HG03469 (cell line): ENCODE measurements at regions not wholly inside any gene's neighbourhood (a gene's known extent, or its start where the extent isn't known, plus 50 kb on each side); places are given as distances from the start of the nearest gene placed in this dataset.
A peak's percentile ranks its signal among the peaks of the same experiment; 100 is the strongest.

Experiments used
- ATAC-seq: cut with Tn5 transposase; IDR thresholded peaks from one replicate; pipeline ENCODE4 v1.9.1; 2021; ENCODE audit warnings: mild to moderate bottlenecking, moderate library complexity, moderate number of reproducible peaks; ENCODE audit not compliant: unreplicated experiment

DNA sequence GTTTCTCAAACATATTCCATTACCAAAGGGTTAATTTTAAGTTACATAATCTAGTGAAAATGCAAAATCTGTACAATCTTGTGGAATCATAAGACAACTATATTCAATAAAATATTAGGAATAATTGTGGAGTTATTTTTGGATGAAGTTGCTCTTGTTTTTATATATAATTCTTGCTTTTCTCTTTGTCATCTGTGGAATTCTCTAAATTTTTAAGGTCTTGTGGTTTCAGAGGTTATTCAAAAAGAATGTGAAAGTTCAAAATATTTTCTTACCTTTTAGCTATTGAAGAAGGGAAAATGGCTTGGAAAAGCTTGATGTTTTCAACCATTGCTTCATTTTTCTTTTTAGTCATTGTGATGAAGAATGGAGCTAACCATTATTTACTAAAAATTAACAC lies 552.1 kb downstream of the TFEC start:
- ATAC-seq = no peak

DNA sequence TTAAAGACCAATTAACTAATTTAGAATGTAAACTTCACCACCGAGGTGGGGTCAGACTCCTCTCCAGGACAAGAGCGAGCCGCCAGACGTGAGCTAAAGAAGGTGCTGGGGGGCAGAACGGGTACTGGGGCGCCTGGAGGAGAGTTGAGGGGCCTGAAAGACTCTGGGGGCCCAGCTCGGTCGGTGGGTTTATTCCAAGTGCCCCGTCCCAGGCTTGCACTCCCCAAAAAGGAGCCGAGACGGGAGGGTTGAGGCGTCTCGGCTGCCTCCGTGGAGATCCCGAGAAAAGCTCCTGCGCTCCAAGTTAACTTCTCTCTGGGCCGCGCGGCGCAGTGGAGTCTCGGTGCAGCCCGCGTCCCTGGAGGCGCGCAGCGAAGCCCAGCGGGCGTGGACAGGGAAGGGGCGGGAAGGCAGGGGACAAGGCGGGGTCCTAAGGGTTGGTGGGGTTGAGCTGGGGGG lies 553.3 kb downstream of the TFEC start:
- ATAC-seq = no peak

DNA sequence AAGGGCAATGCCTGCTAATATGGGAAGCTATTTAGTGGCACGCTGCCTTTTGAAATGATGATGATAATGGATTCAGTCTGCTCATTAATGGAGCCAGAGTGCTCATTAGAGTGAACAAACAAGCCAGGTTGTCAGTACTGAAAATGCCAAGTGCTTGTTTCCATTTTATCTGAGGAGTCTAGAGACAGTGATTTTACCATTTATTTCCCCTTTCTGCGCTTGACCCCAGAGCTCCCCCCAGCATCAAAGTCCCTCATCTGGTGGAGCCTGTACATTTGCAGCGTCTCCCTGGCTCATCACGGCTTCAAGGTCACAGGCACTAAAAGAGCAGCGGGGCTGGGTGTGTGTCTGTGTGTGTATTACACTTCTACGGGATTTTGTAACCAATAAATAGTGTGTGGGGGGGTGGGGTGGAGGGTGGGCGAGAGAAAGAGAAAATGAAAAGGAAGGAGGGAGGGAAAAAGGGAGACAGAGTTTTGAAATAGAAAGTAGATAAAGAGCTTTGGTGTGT lies 553.8 kb downstream of the TFEC start:
- no peak for ATAC-seq

DNA sequence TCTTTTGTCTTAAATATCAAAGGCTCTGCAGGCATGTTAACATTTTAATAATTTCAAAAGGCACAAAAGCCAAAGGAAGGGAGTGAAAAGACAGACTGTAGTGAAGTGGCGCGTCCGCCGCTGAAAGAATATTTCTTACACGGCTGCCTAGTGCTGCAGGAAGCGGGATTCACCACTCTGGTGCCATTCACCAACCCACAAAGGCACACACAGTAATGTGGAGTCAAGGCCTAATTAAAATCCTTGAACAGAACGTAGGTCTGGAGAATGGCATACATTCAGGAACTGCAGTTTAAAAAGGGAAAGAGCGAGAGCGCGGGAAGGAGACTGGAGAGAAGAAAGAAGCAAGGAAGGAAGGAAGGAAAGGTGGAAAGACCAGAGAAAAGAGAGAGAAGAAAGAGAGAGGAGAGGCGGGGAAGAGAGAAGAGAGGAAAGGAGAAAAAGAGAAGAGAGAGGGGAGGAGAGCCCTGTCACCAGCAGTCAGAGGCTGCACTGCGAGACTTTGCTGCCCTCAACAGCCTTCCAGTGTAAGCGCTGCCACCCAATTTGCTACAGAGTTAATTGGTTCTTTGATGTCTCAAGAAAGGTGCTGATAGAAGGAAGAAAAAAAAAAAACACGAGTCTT lies 554.0 kb downstream of the MDFIC start:
- no peak for ATAC-seq

DNA sequence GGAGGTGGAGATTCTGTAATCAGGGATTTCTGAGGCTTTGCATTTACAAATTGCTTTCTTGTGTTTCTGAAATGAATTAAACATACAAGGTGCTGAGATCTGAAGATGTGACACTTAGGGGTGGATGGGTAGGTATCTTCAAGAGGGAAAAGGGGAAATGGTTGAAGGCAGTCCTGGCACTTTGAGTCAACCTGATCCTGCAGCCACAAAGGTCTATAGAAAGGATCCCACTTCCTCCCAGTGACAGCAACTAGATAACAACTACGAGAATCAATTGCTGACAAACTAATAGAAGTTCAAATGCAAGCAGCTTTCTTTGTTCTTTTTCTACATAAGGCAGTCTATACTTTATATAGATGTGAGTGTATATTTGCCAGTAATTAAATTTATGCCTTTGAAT lies 553.3 kb downstream of the MDFIC start:
- ATAC-seq = no peak

DNA sequence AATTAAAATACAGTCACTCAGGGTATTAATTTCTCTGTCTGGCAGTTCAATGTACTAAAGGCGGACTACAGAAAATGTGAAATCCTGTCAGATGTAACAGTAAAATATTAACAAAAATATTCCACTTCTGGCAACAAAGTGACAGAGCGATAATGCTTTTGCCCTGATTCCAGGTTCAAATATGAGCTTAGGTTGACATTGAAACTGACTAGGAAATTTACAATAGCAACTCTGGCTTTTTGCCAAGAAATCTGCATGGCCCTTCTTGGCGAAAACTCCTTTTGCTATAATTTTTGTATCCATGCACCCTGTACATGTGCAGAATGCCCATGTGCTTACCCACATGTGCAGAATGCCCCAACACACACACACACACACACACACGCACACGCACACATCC lies 552.2 kb downstream of the MDFIC start:
- ATAC-seq = no peak

DNA sequence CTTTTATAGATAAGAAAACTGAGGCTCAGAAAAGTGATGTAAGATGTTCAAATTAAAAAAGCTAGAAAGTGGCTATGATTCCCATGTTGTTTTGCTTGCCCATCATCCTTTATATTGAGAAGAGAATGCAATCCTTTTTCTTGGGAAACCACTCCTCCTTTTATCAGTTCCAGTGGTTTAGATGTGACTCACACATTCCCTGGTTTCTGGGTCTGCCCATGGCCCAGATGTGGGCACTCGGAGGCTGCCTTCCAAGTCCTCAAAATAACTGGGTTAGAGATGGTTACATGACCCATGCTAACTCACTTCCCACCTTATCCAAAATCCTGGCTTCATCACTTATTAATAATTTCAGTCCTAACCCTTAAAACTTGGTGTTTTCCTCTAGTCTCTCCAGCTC lies 550.0 kb downstream of the MDFIC start:
- ATAC-seq = no peak

DNA sequence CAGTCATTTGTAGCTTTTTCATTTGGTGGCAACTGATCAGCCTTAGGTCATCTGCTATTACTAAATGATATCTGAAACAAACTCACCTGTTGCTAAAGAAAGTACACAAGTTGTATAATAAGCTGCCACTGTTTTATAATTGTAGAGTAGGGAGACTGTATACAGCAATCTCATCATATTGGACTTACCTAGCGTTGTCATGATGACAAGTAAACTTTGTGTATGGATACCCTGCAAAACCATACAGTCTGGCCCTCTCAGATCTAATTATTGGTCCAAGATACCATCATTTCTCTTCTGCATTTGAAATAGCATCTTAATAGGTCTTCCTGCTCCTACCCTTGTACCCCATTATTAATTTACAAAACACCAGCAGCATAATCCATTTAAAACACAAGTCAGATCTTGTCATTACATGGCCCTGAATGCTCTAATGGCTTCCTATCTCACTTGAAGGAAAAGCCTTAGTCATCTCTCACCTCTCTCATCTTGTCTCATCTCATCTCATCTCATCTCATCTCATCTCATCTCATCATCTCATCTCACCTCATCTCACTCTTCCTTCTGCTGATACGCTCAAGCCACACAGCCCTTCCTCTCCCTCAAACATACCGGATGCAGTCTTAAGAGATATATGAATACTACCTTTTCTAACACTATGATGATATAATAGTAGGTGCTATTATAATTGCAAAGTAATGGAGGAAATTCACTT lies 540.6 kb downstream of the MDFIC start:
- no peak for ATAC-seq

DNA sequence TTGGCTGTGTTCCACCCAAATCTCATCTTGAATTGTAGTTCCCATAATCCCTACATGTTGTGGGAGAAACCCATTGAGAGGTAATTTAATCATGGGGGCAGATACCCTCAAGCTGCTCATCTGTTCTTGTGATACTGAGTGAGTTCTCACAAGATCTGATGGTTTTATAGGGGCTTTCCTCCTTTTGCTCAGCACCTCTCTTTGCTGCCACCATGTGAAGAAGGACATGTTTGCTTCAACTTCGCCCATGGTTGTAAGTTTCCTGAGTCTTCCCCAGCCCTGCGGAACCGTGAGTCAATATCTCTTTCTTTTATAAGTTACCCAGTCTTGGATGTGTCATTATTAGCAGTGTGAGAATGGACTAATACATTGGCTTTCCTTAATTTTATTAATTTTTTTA lies 527.8 kb downstream of the MDFIC start:
- ATAC-seq = no peak

DNA sequence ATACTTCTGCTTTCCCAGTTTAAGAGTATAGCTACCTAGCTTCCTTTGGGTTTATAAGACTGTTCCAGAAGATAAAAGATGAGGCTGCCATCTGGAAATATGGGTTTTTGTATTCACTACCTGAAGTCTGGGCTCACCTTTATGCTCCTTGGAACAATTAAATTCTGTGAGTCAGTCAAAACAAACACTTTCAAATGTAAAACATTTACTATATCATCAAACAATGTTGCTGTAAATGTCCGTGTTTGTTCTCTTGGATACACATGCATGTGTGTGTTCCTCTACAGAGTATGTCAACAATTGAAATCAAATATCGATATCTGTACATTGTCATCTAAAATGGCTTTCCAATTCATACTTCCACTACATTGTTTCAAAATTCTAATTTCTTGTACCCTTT lies 525.6 kb downstream of the MDFIC start:
- no peak for ATAC-seq

DNA sequence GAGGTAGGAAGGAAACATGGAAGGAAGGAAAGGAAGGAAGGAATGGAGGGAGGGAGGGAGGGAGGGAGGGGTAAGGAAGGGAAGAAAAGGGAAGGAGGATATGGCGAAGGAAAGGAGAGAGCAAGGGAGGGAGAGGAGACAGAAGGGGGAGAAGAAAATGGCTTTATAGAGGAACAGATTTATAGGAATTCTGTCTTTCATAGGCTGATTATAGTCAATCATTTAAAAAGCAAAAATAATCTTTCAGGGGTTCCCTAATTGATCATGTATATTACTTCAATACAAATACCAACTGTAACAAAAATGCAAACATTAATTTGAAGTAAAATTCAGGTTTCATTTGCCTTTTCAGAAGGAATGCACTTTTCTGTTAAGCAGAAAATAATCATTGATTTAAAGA lies 519.1 kb downstream of the MDFIC start:
- no peak for ATAC-seq

DNA sequence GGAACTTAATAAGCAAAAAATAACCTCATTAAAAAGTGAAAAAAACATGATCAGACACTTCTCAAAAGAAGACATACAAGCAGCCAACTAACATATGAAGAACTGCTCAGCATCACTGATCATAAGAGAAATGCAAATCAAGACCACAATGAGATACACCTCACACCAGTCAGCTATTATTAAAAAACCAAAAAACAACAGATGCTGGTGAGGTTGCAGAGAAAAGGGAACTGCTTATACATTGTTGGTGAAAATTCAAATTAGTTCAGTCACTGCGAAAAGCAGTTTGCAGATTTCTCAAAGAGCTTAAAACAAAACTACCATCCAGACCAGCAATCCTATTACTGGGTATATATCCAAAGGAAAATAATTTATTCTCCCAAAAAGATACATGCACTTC lies 513.3 kb downstream of the MDFIC start:
- peak; percentile 98 for ATAC-seq

DNA sequence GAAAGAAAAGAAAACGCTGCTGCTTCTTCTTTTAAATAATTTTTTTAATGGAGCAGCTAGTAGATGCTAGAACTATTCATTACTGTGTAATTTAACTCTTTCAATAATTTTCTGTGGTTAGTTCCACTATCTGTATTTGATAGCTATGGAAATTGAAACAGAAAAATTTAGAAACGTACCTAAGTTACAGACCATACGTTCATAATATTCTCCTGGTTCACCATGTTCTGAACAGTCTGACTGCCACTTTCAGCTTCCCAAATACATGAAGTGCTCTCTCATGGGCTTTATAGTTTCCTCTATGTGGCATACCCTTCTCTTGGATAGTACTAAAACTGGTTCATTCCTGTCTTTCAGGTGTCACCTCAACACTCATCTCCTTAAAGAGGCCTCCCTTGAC lies 508.0 kb downstream of the MDFIC start:
- ATAC-seq = no peak

DNA sequence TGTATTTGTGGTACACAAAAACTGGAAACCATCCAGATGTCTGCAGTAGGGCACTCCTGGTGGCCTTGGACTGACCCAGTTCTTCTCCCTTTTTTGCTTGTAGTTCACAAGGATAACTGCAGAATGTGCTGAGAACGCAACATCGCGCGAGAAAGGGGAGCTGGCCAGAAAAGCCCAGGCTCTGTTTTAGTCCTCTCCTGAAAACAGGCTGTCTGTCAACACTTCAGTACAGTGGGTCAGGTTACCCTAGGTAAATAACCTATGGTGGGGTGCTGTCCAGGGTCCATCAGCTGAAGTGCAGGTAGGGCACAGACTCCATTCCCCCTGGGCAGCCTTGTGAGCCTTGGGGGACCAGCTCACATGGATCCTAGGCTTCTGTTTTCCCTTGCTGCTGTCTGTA lies 495.8 kb downstream of the MDFIC start:
- no peak for ATAC-seq

DNA sequence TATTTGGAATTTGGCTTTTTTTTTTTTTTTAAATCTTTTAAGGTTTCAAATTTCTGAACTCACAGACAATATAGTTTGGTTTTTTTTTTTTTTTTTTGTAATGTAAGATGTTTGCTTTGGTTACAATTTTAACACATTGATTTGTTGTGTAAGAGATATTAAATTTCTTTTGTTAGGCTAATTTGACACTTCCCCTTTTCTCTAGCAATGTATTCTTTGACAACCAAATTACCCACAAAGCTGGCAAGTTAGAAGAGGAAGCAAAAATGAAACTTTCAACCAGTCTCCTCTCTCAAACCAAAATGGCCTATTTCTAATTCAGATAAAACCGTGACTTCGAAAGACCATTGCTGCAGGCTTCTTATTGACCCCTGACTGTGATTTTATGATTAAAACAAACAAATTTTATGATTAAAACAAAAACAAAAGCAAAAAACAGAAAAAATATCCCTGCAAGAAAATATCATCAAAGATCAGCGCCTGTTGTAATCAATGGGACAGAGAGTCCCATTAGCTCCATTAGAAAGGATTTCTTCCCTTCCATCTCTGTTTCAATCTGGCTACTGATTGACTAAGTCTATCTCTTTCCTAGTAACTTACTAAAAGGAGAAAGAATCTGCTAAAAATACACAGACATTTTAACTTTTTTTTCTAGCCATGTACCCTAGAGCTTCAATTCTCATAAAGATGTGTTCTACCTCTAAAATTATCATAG lies 489.2 kb downstream of the MDFIC start:
- peak; percentile 94 for ATAC-seq

DNA sequence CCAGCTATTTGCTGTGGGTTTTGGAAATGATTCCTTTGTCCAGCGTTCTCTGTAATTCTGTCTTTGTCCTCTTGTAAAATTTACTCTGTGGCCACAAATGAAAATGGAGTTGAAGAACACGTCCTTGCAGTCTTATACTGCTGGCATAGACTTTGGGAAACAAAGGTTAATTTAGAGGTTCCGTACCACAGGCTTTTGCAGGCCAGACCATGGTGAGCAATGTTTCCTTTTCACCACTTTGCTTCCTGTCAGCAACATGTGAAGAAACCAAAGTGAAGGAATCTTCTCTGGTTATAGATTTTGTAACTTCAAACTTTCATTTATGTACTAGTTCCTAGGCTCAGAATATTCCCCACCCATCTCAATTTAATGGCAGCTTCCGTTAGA lies 488.5 kb downstream of the MDFIC start:
- ATAC-seq = no peak

DNA sequence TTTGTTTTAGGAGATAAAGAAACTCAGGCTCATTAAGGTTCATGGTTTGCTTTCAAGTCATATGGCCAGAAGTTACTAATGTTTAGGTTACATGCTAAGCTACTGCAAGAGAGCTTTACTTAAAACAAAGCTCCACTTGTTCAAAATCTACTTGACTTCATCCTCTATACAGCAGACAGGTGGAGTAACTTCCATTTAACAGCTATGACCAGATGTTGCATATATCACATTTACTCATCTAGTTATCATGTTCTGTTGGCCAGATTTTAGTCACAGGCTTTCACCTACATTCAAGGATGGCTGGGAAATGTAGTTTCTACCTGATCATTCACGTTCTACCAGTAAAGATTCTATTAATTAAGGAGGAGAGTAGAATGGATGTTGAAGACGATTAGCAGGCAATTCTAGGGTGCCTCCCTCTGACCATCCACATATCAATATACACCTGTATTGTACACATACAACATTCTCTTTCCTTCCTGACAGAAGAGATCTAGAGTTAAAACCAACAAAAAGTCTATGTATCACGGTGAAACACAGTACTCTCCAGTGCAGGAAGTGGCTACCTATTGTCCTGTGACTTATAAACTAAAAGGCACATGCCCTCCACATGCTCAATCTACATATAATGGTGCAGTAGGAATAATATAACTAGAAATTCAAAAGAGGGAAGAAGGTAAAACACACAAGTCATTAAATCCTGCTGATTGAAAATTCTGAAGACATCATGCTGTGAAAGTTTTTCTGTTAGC lies 488.0 kb downstream of the MDFIC start:
- no peak for ATAC-seq

DNA sequence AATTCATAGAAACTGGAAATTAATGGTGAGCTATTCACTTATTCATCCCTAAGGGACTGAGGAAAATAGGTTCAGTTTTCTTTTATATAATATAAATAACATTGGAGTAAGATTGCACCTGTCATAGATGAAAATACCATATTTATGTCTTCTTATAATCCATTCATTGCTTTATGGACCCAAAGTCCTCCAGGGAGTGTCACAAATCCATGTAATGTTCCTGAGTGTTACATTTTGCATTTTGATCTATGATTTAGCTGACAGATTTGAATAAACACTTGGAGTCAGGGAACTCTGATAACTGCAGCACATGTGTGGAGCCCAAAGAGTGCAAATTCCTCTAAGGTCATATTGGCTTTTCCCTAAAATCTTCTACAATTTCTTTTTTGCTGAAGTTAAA lies 484.3 kb downstream of the MDFIC start:
- ATAC-seq = no peak

DNA sequence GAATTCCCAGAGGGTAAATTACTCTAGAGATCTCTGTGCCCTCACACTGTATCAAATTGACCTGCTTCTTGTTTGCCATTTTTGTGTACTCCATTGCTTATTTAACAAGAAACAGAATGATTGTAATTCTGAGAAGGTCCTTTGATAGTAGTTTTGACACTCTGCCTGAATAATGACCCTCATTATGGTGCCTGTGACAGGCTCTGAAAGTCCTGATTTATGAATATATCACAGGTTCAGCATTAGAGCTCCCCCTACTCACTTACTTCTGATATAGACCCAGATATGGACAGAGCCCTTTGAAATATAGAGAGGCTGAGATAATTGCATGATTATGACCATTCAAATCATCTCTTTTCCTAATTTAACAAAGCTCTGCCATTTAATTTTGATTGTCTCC lies 465.2 kb downstream of the MDFIC start:
- no peak for ATAC-seq

DNA sequence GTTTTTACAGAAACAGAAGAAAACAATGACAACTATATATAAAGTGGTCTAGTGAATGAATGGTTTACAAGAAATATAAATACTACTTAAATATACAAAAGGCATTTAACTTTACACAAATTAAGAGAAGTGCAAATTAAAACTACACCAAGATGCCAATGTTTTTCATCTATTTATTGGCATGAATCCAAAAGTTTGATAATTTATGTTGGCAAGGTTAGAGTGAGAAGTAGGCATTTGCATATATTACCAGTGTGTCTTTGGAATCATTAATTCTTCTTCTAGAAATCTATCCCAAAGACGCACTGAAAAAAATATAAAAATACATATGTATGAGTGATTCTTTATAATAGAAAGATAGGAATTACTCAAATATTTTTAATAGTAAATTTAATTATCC lies 457.4 kb downstream of the MDFIC start:
- ATAC-seq = no peak

DNA sequence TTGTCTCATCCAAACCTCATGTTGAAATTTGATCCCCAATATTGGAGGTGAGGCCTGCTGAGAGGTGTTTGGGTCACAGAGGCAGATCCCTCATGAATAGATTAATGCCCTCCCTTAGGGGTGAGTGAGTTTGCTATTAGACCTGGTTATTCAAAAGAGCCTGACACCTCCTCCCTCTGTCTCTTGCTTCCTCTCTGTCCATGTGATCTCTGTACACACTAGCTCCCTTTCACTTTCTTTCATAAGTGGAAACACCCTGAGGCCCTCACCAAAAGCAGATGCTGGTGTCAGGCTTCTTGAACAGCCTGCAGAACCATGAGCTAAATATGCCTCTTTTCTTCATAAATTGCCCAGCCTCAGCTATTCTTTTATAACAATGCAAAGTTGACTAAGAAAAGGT lies 447.1 kb downstream of the MDFIC start:
- ATAC-seq = peak; percentile 48
